Osteocyte (in vitro differentiated cells): ENCODE measurements at regions not wholly inside any gene's neighbourhood (a gene's known extent, or its start where the extent isn't known, plus 50 kb on each side); places are given as distances from the start of the nearest gene placed in this dataset.
A peak's percentile ranks its signal among the peaks of the same experiment; 100 is the strongest.

Experiments used
- DNase-seq: peaks from one replicate; pipeline ENCODE4 v3.0.0; 2021; ENCODE audit warnings: mixed read lengths; ENCODE audit not compliant: unreplicated experiment; ENCODE audit errors: extremely low spot score
- H3K27ac Mint-ChIP-seq: one replicate; pipeline ENCODE4 v1.8.0; 2021; ENCODE audit warnings: mild to moderate bottlenecking, mixed read lengths; ENCODE audit not compliant: unreplicated experiment
- H3K27me3 Mint-ChIP-seq: one replicate; pipeline ENCODE4 v1.8.0; 2021; ENCODE audit warnings: mixed read lengths; ENCODE audit not compliant: unreplicated experiment
- H3K36me3 Mint-ChIP-seq: one replicate; pipeline ENCODE4 v1.8.0; 2021; ENCODE audit warnings: mixed read lengths; ENCODE audit not compliant: unreplicated experiment
- H3K4me1 Mint-ChIP-seq: one replicate; pipeline ENCODE4 v1.8.0; 2021; ENCODE audit warnings: mixed read lengths; ENCODE audit not compliant: unreplicated experiment
- H3K4me3 Mint-ChIP-seq: one replicate; pipeline ENCODE4 v1.8.0; 2021; ENCODE audit warnings: mild to moderate bottlenecking, moderate library complexity, mixed read lengths; ENCODE audit not compliant: unreplicated experiment
- H3K9me3 Mint-ChIP-seq: one replicate; pipeline ENCODE4 v1.8.0; 2021; ENCODE audit warnings: mixed read lengths; ENCODE audit not compliant: unreplicated experiment
- CTCF ChIP-seq: fragments of 200-600 bp; sonication (generic); IDR thresholded peaks from 2 replicates; pipeline ENCODE4 v1.5.0; 2021; ENCODE audit warnings: antibody characterized with exemption, mild to moderate bottlenecking, moderate library complexity

DNA sequence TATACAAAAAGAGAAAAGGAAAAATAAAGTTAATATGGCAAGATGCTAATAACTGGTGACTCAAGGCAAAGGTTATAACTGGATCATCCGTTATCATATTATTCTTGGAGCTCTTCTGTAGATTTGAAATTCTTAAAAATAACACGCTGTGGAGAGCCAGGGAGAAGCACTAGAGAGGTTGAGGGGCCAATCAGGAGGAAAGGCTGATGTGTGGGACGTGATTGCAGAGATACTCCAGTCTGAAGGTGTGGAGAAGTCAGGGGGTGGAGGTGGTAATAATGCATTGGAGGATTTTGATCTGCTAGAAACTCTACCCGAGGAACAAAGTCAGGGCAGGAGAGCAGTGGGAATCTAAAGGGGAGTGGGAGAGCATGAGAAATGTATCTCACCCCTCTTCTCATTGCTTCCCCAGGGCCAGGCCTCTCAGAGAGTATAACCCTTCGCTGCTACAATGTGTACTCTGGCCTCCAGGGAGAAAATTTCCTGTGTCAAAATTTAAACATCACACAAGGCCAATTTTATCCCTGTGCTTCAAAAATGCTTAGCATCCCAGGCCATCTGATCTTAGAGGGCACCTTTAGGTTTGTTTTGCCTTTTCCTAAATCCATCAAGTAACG lies 211.5 kb upstream of the SEMA6D start:
- Mint-ChIP-seq H3K4me1 (peaks cover 24% of the 10 kb centered on the region), H3K36me3 (no peaks in the 10 kb centered on the region), H3K9me3 (no peaks in the 10 kb centered on the region), H3K4me3 (no peak overlapping the region), H3K27ac (peak overlapping the region; percentile 54), H3K27me3 (no peaks in the 10 kb centered on the region)
- no peak for DNase-seq
- no peak for TF ChIP-seq CTCF

DNA sequence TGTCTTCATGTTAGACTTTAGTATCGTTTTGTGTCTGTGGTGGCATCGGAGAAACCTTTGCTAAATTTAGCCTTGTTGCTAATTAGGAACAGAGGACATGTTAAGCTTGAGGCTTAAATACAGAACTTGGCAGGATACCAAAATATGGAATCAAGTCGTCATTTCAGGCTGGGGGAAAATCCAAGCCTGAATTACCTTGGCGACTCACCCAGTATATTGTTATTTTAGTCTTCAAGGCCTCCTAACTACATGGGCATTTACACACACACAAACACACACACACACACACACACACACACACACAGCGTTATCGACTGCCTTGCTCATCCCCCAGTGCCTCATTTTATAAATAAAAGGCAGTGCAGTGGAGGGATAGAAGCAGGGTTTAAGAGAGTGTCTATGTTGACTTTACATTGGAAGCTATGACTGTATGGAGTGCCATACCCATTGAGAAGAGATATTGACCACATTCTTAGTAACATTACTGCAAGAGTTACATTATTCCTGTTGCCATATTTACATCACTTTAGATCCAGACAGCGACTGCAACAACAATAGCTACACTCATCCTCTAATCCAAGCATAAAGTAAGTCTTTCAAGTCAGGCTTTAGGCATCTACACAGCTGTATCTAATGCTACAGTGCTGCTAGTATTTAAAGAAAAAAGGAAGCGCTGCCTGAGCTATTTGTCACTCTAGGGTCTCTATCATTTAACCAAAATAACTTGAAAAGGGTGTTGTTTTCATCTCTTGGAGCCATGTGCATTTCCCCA lies 210.8 kb upstream of the SEMA6D start:
- TF ChIP-seq CTCF = no peak
- no peaks in the 10 kb centered on the region for H3K9me3 Mint-ChIP-seq
- H3K4me1 Mint-ChIP-seq = peaks cover 24% of the 10 kb centered on the region
- H3K27me3 Mint-ChIP-seq = no peaks in the 10 kb centered on the region
- H3K36me3 Mint-ChIP-seq = no peaks in the 10 kb centered on the region
- H3K27ac Mint-ChIP-seq = peak overlapping the region; percentile 54
- H3K4me3 Mint-ChIP-seq = no peak overlapping the region
- DNase-seq = no peak

GRCh38 chr15:47507221-47507985 lies 209.9 kb upstream of the SEMA6D start:
- DNase-seq = no peak
- TF ChIP-seq CTCF = no peak
- no peak overlapping the region for H3K27ac Mint-ChIP-seq
- H3K9me3 Mint-ChIP-seq = no peaks in the 10 kb centered on the region
- no peaks in the 10 kb centered on the region for H3K36me3 Mint-ChIP-seq
- H3K4me3 Mint-ChIP-seq = no peak overlapping the region
- no peaks in the 10 kb centered on the region for H3K27me3 Mint-ChIP-seq
- H3K4me1 Mint-ChIP-seq = peaks cover 24% of the 10 kb centered on the region

DNA sequence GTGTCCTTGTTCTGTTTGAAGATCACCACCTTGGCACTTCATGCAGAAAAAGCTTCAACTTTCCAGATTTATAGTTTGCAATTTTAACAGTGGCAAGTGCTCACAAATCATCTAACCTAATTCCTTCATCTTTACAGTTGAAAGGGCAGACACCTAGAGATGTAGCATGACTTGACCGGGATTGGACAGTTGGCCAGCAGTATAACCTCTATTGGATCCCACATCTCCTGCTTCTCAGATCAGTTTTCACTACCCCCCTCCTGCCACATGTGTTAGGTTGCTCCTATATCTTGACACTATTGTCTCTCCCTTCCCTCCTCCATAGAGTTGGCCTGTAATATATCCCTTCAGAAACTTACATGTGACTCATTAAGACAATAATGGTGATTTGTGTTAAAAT lies 206.0 kb upstream of the SEMA6D start:
- Mint-ChIP-seq H3K36me3 (no peaks in the 10 kb centered on the region), H3K27me3 (no peaks in the 10 kb centered on the region), H3K9me3 (no peaks in the 10 kb centered on the region), H3K27ac (no peak overlapping the region), H3K4me1 (peaks cover 8% of the 10 kb centered on the region), H3K4me3 (no peak overlapping the region)
- DNase-seq = no peak
- TF ChIP-seq CTCF = no peak

DNA sequence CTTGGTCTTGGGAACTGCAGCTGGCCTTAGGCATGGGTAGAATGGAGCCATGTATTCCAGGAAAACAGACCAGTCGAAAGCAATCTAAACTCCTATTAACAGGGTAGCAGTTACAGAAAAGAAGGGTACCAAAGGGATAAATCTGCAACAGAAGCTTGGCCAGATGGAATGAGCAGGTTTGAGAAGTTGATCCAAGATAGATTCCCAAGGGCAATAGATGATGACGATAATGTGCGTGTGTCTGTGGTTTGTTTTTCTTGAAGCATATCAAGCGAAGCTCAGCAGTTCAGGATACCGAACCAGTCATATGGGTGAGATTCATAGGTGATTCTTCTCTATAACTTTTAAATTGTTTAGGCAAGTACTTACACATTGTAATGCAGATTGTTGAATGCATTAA lies 203.8 kb upstream of the SEMA6D start:
- Mint-ChIP-seq H3K4me1 (peaks cover 2% of the 10 kb centered on the region), H3K9me3 (no peaks in the 10 kb centered on the region), H3K27me3 (no peaks in the 10 kb centered on the region), H3K36me3 (no peaks in the 10 kb centered on the region), H3K27ac (no peak overlapping the region), H3K4me3 (no peak overlapping the region)
- DNase-seq = no peak
- no peak for TF ChIP-seq CTCF
